ENCODE measurements at regions not wholly inside any gene's neighbourhood (a gene's known extent, or its start where the extent isn't known, plus 50 kb on each side); places are given as distances from the start of the nearest gene placed in this dataset.

GRCh38 chr13:83714236-83714635 lies 168.0 kb downstream of the SLITRK1 start:
- DNase-seq (no peak), ATAC-seq (ENCODE audit: low read depth) (no peak)
- Histone ChIP-seq H3K4me1 (ENCODE audit: control insufficient read depth in 2 of 2, insufficient read depth in 2 of 2, low read length in 2 of 2) (no peaks in the 10 kb centered on the region), H3K9me3 (ENCODE audit: control extremely low read depth in 1 of 3, control insufficient read depth in 2 of 3, insufficient read depth in 1 of 3, low read length in 2 of 3) (peaks cover 0 to 3% (median 0%) of the 10 kb centered on the region in 3 donors), H3K9ac (ENCODE audit: low read length) (no peak overlapping the region), H3K27me3 (replicated peaks in 1 of 4; ENCODE audit: control extremely low read depth in 1 of 4, control insufficient read depth in 3 of 4, insufficient read depth in 4 of 4, low read length in 3 of 4) (no peaks in the 10 kb centered on the region), H3K79me2 (ENCODE audit: control insufficient read depth, insufficient read depth, low read length) (no peaks in the 10 kb centered on the region), H3K4me3 (ENCODE audit: control extremely low read depth in 1 of 5, extremely low read depth in 1 of 5, insufficient read depth in 1 of 5, low read depth in 2 of 5, low read length in 4 of 5) (no peak overlapping the region), H3K36me3 (replicated peaks in 1 of 2; ENCODE audit: control extremely low read depth in 1 of 2, control insufficient read depth in 1 of 2, extremely low read depth in 1 of 2, insufficient read depth in 2 of 2, low read length in 1 of 2) (no peaks in the 10 kb centered on the region), H3K27ac (ENCODE audit: low read length in 2 of 2) (no peak overlapping the region), H4K20me1 (ENCODE audit: control insufficient read depth, insufficient read depth, low read length, poor library complexity, severe bottlenecking) (no peaks in the 10 kb centered on the region), H3K4me2 (replicated peaks; ENCODE audit: low read depth, low read length, poor library complexity, severe bottlenecking) (no peak overlapping the region), H2AFZ (ENCODE audit: insufficient read depth, low read depth, low read length, poor library complexity, severe bottlenecking) (no peak overlapping the region)
- ChIA-PET CTCF (no interaction called here), POLR2A (no interaction called here)
- intact Hi-C loops (cut with micrococcal nuclease), result no loop called here
- H3K4me1 Mint-ChIP-seq, result no peaks in the 10 kb centered on the region
- no peak overlapping the region for H3K4me3 Mint-ChIP-seq
- H3K27ac Mint-ChIP-seq, result no peak overlapping the region
- no peaks in the 10 kb centered on the region for H3K27me3 Mint-ChIP-seq
- H3K9me3 Mint-ChIP-seq (ENCODE audit: insufficient read depth), result no peaks in the 10 kb centered on the region
- TF ChIP-seq CTCF (IDR thresholded peaks at IDR 0.05) (no peak), EZH2 (IDR thresholded peaks at IDR 0.05; ENCODE audit: borderline replicate concordance, insufficient read depth, low read depth, low read length, poor library complexity, severe bottlenecking) (no peak)
- WGBS (ENCODE audit: insufficient coverage), result no CpG with 5 or more reads among the region's 1 CpG

- no peak for TF ChIP-seq EZH2 (IDR thresholded peaks at IDR 0.05; ENCODE audit: borderline replicate concordance, insufficient read depth, low read depth, low read length, poor library complexity, severe bottlenecking)
- ATAC-seq (ENCODE audit: low read depth) (no peak), DNase-seq (no peak)
- peaks cover 5% of the 10 kb centered on the region for H3K9me3 Mint-ChIP-seq (ENCODE audit: insufficient read depth)
- Histone ChIP-seq H3K27ac (ENCODE audit: low read length in 2 of 2) (no peak overlapping the region), H3K9ac (ENCODE audit: low read length) (no peak overlapping the region), H3K79me2 (ENCODE audit: control insufficient read depth, insufficient read depth, low read length) (no peaks in the 10 kb centered on the region), H2AFZ (ENCODE audit: insufficient read depth, low read depth, low read length, poor library complexity, severe bottlenecking) (no peak overlapping the region), H3K36me3 (replicated peaks in 1 of 2; ENCODE audit: control extremely low read depth in 1 of 2, control insufficient read depth in 1 of 2, extremely low read depth in 1 of 2, insufficient read depth in 2 of 2, low read length in 1 of 2) (no peaks in the 10 kb centered on the region), H4K20me1 (ENCODE audit: control insufficient read depth, insufficient read depth, low read length, poor library complexity, severe bottlenecking) (no peaks in the 10 kb centered on the region), H3K4me2 (replicated peaks; ENCODE audit: low read depth, low read length, poor library complexity, severe bottlenecking) (no peak overlapping the region), H3K9me3 (ENCODE audit: control extremely low read depth in 1 of 3, control insufficient read depth in 2 of 3, insufficient read depth in 1 of 3, low read length in 2 of 3) (peaks cover 0 to 3% (median 0%) of the 10 kb centered on the region in 3 donors), H3K27me3 (replicated peaks in 1 of 4; ENCODE audit: control extremely low read depth in 1 of 4, control insufficient read depth in 3 of 4, insufficient read depth in 4 of 4, low read length in 3 of 4) (no peaks in the 10 kb centered on the region), H3K4me1 (ENCODE audit: control insufficient read depth in 2 of 2, insufficient read depth in 2 of 2, low read length in 2 of 2) (no peaks in the 10 kb centered on the region), H3K4me3 (ENCODE audit: control extremely low read depth in 1 of 5, extremely low read depth in 1 of 5, insufficient read depth in 1 of 5, low read depth in 2 of 5, low read length in 4 of 5) (no peak overlapping the region)
- H3K27ac Mint-ChIP-seq, result no peak overlapping the region
- ChIA-PET CTCF (no interaction called here), POLR2A (no interaction called here)
- H3K4me3 Mint-ChIP-seq, result no peak overlapping the region
- H3K27me3 Mint-ChIP-seq, result no peaks in the 10 kb centered on the region
- intact Hi-C loops (cut with micrococcal nuclease), result no loop called here
- no peaks in the 10 kb centered on the region for H3K4me1 Mint-ChIP-seq
These were observed 172.2 kb downstream of the SLITRK1 start for GRCh38 chr13:83710133-83710515.
